Stimulated activated CD8-positive, alpha-beta memory T cell treated with anti-CD3 and anti-CD28 coated beads, Interleukin-12 subunit alpha, Interleukin-12 subunit beta, amount 100 ng/mL, for 4 hours (primary cell): ENCODE measurements at regions not wholly inside any gene's neighbourhood (a gene's known extent, or its start where the extent isn't known, plus 50 kb on each side); places are given as distances from the start of the nearest gene placed in this dataset.
"Not testable (repeated sequence)": the region's sequence is repeated elsewhere in the genome, so short reads cannot be mapped to it uniquely, and the experiment has no call there.

Experiments used
- DNase-seq: peaks from one replicate; pipeline ENCODE4 v3.0.0-alpha.2; 2020; ENCODE audit warnings: low read depth

DNA sequence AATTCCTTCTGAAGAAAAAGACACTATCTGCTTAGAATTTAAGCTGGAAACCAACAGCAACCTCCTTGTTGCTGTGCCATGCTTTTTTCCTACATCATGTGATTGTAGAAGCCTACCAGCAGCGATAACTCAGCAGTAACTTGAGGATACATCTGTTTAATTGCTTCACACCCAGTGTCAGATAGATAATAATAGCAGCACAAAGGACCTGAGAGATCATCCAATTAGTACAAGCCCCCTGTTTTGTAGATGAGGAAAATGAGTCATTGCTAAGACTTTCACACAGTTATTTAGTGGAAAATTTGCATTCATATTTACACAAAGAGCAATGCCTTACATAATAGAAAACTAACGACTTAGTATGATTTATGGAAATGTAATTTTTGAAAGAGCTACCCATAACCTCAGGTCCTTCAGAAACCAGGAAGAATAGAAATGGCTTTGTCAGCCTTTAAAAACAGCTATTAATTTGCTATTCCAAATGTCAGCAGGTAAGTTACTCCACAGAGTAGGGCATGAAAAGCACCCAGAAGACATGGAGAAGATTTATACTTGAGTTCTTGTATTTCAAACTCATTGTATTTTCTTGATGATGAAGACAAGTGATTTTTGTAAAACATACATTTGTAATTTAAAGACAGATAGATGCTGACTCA is 93.7 kb upstream of the SGCG start:
- DNase-seq, result no peak

DNA sequence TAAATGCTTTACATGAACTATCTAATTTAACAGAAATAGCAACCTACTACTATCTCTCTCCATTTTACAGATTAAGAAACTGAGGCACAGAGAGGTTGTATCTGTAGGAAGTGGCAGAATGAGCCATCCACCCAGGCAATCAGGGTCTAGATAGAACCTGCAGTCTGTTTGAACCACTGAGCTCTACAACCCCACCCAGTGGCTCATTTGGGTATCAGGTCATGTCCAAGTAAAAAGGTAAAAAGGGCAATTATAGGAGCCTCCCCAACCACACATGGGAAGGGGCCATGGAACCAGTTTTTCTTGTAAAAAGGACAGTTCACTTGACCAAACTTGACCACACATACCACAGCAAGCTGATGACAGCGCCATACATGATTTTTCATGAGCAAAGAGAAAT is 92.9 kb upstream of the SGCG start:
- DNase-seq, result no peak

- DNase-seq, result no peak
Observed at GRCh38 chr13:23098161-23098907, 82.4 kb upstream of the SGCG start.

- no peak for DNase-seq
Observed at GRCh38 chr13:23105051-23105450, 75.7 kb upstream of the SGCG start.

DNA sequence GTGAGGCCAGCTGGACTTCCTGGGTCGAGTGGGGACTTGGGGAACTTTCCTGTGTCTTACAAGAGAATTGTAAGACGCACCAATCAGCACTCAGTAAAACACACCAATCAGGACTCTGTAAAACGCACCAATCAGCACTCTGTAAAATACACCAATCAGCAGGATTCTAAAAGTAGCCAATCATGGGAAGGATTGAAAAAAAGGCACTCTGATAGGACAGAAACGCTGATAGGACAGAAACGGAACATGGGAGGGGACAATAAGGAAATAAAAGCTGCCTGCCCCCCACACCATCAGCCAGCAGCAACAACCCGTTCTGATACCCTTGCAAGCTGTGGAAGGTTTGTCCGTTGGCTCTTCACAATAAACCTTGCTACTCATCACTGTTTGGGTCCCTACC is 73.1 kb upstream of the SGCG start:
- DNase-seq, result no peak

- DNase-seq, result no peak
Observed at GRCh38 chr13:23119131-23119530, 61.6 kb upstream of the SGCG start.

DNA sequence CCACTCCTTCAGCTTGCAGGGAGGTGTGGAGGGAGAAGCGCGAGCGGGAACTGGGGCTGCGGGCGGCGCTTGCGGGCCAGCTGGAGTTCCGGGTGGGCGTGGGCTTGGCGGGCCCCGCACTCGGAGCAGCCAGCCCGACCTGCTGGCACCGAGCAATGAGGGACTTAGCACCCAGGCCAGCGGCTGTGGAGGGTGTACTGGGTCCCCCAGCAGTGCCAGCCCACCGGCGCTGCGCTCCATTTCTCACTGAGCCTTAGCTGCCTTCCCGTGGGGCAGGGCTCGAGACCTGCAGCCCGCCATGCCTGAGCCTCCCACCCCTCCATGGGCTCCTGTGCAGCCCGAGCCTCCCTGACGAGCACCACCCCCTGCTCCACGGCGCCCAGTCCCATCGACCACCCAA is 53.2 kb upstream of the SGCG start:
- DNase-seq, result not testable (repeated sequence)

DNA sequence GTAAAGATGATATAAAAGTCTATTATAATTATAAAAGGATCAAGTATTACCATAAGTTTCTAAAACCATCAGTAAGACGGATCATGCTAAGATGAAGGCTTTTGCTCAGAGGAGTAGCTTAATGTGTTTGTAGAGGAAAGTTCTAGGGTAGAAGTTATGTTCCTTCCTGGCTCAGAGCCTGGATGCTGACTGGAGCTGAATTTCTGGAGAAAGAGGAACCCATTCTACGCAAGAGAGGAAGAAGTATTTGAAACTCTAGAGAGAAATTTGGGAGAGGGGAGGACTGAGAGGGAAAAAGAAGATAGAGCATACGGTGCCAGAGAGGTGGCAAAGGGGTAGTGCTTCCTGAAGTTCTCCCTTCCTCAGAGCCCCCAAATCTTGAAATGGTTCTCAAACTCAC is 51.4 kb upstream of the SGCG start:
- DNase-seq, result no peak
